K562 (cell line): ENCODE measurements at regions not wholly inside any gene's neighbourhood (a gene's known extent, or its start where the extent isn't known, plus 50 kb on each side); places are given as distances from the start of the nearest gene placed in this dataset.

Experiments
- ATAC-seq: fragments of 200-7000 bp; cut with Tn5 transposase; 3 replicates; pipeline ENCODE4 v1.9.1; 2020; ENCODE audit warnings: moderate library complexity
- BruUV-seq: library from RNA; stranded (reverse); fragments of 400-500 nt; replicated peaks from 2 replicates; lab custom pipeline; 2021; lab: Mats Ljungman, UMichigan
- CTCF ChIA-PET: fragments of 300-600 bp; formaldehyde crosslinking; extraction: SDS; loops from one replicate; lab custom pipeline; 2021; ENCODE audit warnings: low intra/inter-chr PET ratio; lab: Yijun Ruan, JAX
- POLR2A ChIA-PET: fragments of 300-600, 350-650 bp; sonication (Branson Sonifier 250); formaldehyde crosslinking; extraction: SDS; loops from one replicate; lab custom pipeline; 2021; ENCODE audit warnings: antibody characterized with exemption, inconsistent platforms; lab: Yijun Ruan, JAX
- DNase-seq, 4 experiments: peaks; one replicate each; pipeline versions ENCODE4 v3.0.0 to v3.0.0-alpha.2; 2011 to 2018; ENCODE audit warnings: low spot score in 3 of 4, mixed read lengths in 3 of 4; ENCODE audit errors: extremely low read depth in 1 of 4
- FAIRE-seq: peaks from 2 replicates; lab custom pipeline; 2011; peaks lifted over from hg19 to GRCh38; lab: Jason Lieb, UNC
- H2AFZ ChIP-seq: 2 replicates; pipeline ENCODE4 v1.6.0; 2011; ENCODE audit warnings: low read depth, low read length, control low read depth, inconsistent platforms
- H3K27ac ChIP-seq: fragments of 200-600 bp; 3 replicates; pipeline ENCODE4 v1.8.0; 2011; ENCODE audit warnings: low read depth, mild to moderate bottlenecking, control low read depth, inconsistent platforms, low read length, moderate library complexity, mixed read lengths; ENCODE audit errors: extremely low read depth
- H3K27me3 ChIP-seq, 2 experiments: fragments of 300-600 bp in 1 of 2; 2 replicates in 1 of 2; 3 replicates in 1 of 2; pipeline versions ENCODE4 v1.6.0 to v1.8.0; 2011; ENCODE audit warnings: inconsistent platforms in 2 of 2, low read length in 2 of 2, mild to moderate bottlenecking in 1 of 2, mixed read lengths in 1 of 2, moderate library complexity in 1 of 2; ENCODE audit not compliant: control insufficient read depth in 2 of 2, insufficient read depth in 2 of 2
- H3K36me3 ChIP-seq: fragments of 300-600 bp; 3 replicates; pipeline ENCODE4 v1.8.0; 2011; ENCODE audit warnings: mild to moderate bottlenecking, low read length, inconsistent platforms; ENCODE audit not compliant: control insufficient read depth, insufficient read depth
- H3K4me1 ChIP-seq, 2 experiments: fragments of 200-600 bp in 1 of 2; replicated peaks in 1 of 2; 2 replicates in 1 of 2; 3 replicates in 1 of 2; pipeline versions ENCODE4 v1.5.1 to v1.8.0; 2011; ENCODE audit warnings: inconsistent platforms in 2 of 2, low read length in 2 of 2, mild to moderate bottlenecking in 1 of 2, mixed read lengths in 1 of 2, moderate library complexity in 1 of 2; ENCODE audit not compliant: control insufficient read depth in 2 of 2, insufficient read depth in 2 of 2
- H3K4me2 ChIP-seq: 2 replicates; pipeline ENCODE4 v1.6.1; 2011; ENCODE audit warnings: low read length, control low read depth, inconsistent platforms, mixed read lengths; ENCODE audit not compliant: insufficient read depth
- H3K4me3 ChIP-seq: fragments of 200-600 bp; sonication (generic), shearing (Covaris generic); 2 replicates; pipeline ENCODE4 v1.5.1; 2016; ENCODE audit warnings: control low read depth, inconsistent platforms
- H3K79me2 ChIP-seq: fragments of 200-600 bp; 3 replicates; pipeline ENCODE4 v1.8.0; 2011; ENCODE audit warnings: low read length, inconsistent platforms; ENCODE audit not compliant: control insufficient read depth, insufficient read depth
- H3K9ac ChIP-seq, 2 experiments: 2 replicates each; pipeline versions ENCODE4 v1.6.0 to v1.6.1; 2011; ENCODE audit warnings: low read depth in 2 of 2, low read length in 2 of 2, control low read depth in 1 of 2, inconsistent platforms in 1 of 2, mild to moderate bottlenecking in 1 of 2, mixed read lengths in 1 of 2; ENCODE audit not compliant: insufficient read depth in 1 of 2
- H3K9me1 ChIP-seq: one replicate; pipeline ENCODE4 v1.6.0; 2011; ENCODE audit warnings: inconsistent platforms, mild to moderate bottlenecking, low read length, moderate library complexity; ENCODE audit not compliant: control insufficient read depth, insufficient read depth
- H3K9me3 ChIP-seq: replicated peaks from 2 replicates; pipeline ENCODE4 v1.5.1; 2011; ENCODE audit warnings: low read depth, low read length, inconsistent platforms; ENCODE audit not compliant: control insufficient read depth, insufficient read depth
- H4K20me1 ChIP-seq: replicated peaks from 2 replicates; pipeline ENCODE4 v1.6.1; 2011; ENCODE audit warnings: low read length, inconsistent platforms, mixed read lengths; ENCODE audit not compliant: control insufficient read depth, insufficient read depth
- NFXL1 ChIP-seq: fragments of 450-650 bp; formaldehyde crosslinking; IDR thresholded peaks from 2 replicates; pipeline ENCODE4 v1.4.0; 2021; ENCODE audit warnings: mild to moderate bottlenecking
- POLR2AphosphoS2 ChIP-seq: IDR thresholded peaks from 2 replicates; pipeline ENCODE4 v1.6.1; 2012; ENCODE audit warnings: low read length, improper control_type of control experiment
- WGBS: fragments of 100-300 bp; shearing (Covaris generic); methylation state at CpG from one replicate; pipeline ENCODE4 v1.1.6; 2016; ENCODE audit warnings: low coverage, mixed read lengths; ENCODE audit not compliant: insufficient coverage; ENCODE audit errors: missing lambda C conversion rate; 5-methylcytosine and 5-hydroxymethylcytosine counted together
- in situ Hi-C: fragments of 300-500 bp; cut with MboI; formaldehyde crosslinking; loops from 4 replicates; pipeline ENCODE4 v1.15.0; 2018; ENCODE audit warnings: inconsistent platforms, mixed read lengths
- intact Hi-C: fragments of 100-400 bp; cut with micrococcal nuclease; formaldehyde crosslinking; loops from 2 replicates; pipeline ENCODE4 v1.14.2; 2022
- TF ChIP-seq, protein P1 (sequence below): fragments of 450-650 bp; IDR thresholded peaks from 2 replicates; pipeline ENCODE4 v1.6.1; 2017; ENCODE audit warnings: antibody characterized with exemption
- TF ChIP-seq, protein P2 (sequence below): fragments of 450-650 bp; formaldehyde crosslinking; IDR thresholded peaks from 2 replicates; pipeline ENCODE4 v1.4.0; 2020; ENCODE audit warnings: mild to moderate bottlenecking, moderate library complexity
- TF ChIP-seq, protein P3 (sequence below): sonication (generic); formaldehyde crosslinking; IDR thresholded peaks from 2 replicates; pipeline ENCODE4 v1.8.0; 2022; ENCODE audit warnings: mild to moderate bottlenecking, missing genetic modification reagents

DNA sequence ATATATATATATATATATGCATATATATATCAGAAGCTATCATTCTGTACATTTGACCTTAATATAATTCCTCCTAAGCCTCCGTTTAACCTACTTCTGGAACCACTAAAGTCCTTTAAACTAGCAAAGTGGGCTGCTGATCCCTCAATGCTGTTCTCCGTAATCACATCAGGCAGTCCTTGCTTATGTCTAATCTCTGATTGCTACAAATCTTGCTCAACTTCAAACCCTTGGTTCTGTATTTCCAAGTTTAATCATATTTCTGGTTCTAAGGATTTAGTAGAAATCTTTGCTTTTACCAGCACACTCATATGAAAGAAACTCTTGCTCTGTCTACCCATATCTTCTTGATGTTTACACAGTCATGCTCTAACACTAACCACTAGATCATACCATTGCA lies 91.5 kb upstream of the GALNT13 start (continued):
- TF ChIP-seq NFXL1 = no peak
- TF ChIP-seq, protein P1, sequence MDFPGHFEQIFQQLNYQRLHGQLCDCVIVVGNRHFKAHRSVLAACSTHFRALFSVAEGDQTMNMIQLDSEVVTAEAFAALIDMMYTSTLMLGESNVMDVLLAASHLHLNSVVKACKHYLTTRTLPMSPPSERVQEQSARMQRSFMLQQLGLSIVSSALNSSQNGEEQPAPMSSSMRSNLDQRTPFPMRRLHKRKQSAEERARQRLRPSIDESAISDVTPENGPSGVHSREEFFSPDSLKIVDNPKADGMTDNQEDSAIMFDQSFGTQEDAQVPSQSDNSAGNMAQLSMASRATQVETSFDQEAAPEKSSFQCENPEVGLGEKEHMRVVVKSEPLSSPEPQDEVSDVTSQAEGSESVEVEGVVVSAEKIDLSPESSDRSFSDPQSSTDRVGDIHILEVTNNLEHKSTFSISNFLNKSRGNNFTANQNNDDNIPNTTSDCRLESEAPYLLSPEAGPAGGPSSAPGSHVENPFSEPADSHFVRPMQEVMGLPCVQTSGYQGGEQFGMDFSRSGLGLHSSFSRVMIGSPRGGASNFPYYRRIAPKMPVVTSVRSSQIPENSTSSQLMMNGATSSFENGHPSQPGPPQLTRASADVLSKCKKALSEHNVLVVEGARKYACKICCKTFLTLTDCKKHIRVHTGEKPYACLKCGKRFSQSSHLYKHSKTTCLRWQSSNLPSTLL = no peak
- no peak for TF ChIP-seq POLR2AphosphoS2
- TF ChIP-seq, protein P2, sequence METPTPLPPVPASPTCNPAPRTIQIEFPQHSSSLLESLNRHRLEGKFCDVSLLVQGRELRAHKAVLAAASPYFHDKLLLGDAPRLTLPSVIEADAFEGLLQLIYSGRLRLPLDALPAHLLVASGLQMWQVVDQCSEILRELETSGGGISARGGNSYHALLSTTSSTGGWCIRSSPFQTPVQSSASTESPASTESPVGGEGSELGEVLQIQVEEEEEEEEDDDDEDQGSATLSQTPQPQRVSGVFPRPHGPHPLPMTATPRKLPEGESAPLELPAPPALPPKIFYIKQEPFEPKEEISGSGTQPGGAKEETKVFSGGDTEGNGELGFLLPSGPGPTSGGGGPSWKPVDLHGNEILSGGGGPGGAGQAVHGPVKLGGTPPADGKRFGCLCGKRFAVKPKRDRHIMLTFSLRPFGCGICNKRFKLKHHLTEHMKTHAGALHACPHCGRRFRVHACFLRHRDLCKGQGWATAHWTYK = no peak

DNA sequence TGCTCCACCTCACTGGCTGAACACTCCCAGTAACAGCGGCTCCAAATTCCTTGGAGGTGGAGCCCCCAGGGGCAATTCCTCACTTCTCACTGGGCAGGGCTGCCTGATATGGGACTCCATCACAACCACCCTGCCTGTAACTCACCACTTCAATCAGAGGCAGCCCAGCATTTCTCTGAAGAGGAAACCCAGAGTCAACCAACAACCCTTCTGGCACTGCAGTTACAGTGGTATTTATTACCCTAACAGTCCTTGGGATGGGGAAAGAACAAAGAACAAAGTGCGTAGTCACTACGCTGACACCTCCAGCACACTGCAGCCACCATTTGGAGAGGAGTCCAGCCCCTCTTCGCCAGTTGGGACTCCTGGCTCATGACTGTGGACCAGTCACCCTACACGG lies 85.7 kb upstream of the GALNT13 start:
- H3K9me1 ChIP-seq = no peaks in the 10 kb centered on the region
- no peaks in the 10 kb centered on the region; the same call in 1 of the 2 replicates for H3K9me3 ChIP-seq
- intact Hi-C loops = no loop called here
- no peak overlapping the region for H3K9ac ChIP-seq
- 2% methylated on average over 5 of the region's 5 CpGs for WGBS
- ATAC-seq (no peak), DNase-seq (no peak), FAIRE-seq (no peak)
- no peaks in the 10 kb centered on the region for H3K27me3 ChIP-seq
- no peak overlapping the region for H3K4me3 ChIP-seq
- TF ChIP-seq, protein P3, sequence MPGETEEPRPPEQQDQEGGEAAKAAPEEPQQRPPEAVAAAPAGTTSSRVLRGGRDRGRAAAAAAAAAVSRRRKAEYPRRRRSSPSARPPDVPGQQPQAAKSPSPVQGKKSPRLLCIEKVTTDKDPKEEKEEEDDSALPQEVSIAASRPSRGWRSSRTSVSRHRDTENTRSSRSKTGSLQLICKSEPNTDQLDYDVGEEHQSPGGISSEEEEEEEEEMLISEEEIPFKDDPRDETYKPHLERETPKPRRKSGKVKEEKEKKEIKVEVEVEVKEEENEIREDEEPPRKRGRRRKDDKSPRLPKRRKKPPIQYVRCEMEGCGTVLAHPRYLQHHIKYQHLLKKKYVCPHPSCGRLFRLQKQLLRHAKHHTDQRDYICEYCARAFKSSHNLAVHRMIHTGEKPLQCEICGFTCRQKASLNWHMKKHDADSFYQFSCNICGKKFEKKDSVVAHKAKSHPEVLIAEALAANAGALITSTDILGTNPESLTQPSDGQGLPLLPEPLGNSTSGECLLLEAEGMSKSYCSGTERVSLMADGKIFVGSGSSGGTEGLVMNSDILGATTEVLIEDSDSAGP (CRISPR knock-in tag) = no peak
- H3K27ac ChIP-seq = no peak overlapping the region
- H2AFZ ChIP-seq = no peak overlapping the region
- CTCF ChIA-PET = no interaction called here
- in situ Hi-C loops = no loop called here
- POLR2A ChIA-PET = no interaction called here
- H3K4me2 ChIP-seq = no peak overlapping the region
- no TSS peak for BruUV-seq
- H3K36me3 ChIP-seq = no peaks in the 10 kb centered on the region
- no peaks in the 10 kb centered on the region for H3K79me2 ChIP-seq
- H4K20me1 ChIP-seq = no peaks in the 10 kb centered on the region
- H3K4me1 ChIP-seq = no peaks in the 10 kb centered on the region
